HEK293T (cell line): ENCODE measurements at regions not wholly inside any gene's neighbourhood (a gene's known extent, or its start where the extent isn't known, plus 50 kb on each side); places are given as distances from the start of the nearest gene placed in this dataset.

Source experiments
- CTCF ChIA-PET: fragments of 350-600 bp; formaldehyde crosslinking; extraction: SDS; loops from one replicate; lab custom pipeline; 2021; ENCODE audit warnings: antibody characterized with exemption, inconsistent platforms; lab: Yijun Ruan, JAX
- POLR2A ChIA-PET: fragments of 350-600 bp; formaldehyde crosslinking; extraction: SDS; loops from one replicate; lab custom pipeline; 2020; ENCODE audit warnings: antibody characterized with exemption, inconsistent platforms; lab: Yijun Ruan, JAX
- DNase-seq: peaks from one replicate; pipeline ENCODE4 v3.0.0; 2012; ENCODE audit warnings: mixed read lengths; ENCODE audit errors: extremely low spot score
- ARNT ChIP-seq: fragments of 450-650 bp; IDR thresholded peaks from 2 replicates; pipeline ENCODE4 v1.6.1; 2017; ENCODE audit warnings: mild to moderate bottlenecking
- BHLHE40 ChIP-seq: fragments of 450-650 bp; IDR thresholded peaks from 2 replicates; pipeline ENCODE4 v1.6.1; 2016; ENCODE audit warnings: mild to moderate bottlenecking, moderate library complexity, borderline replicate concordance
- CTBP1 ChIP-seq: fragments of 450-650 bp; IDR thresholded peaks from 2 replicates; pipeline ENCODE4 v1.6.1; 2016; ENCODE audit warnings: borderline replicate concordance
- ELF4 ChIP-seq: fragments of 450-650 bp; IDR thresholded peaks from 2 replicates; pipeline ENCODE4 v1.6.1; 2017; ENCODE audit warnings: antibody characterized with exemption
- FOXA1 ChIP-seq: fragments of 450-650 bp; IDR thresholded peaks from 2 replicates; pipeline ENCODE4 v1.6.1; 2016; ENCODE audit warnings: mild to moderate bottlenecking
- FOXK2 ChIP-seq: fragments of 450-650 bp; IDR thresholded peaks from 2 replicates; pipeline ENCODE4 v1.6.1; 2016; ENCODE audit warnings: mild to moderate bottlenecking
- FOXM1 ChIP-seq: fragments of 450-650 bp; IDR thresholded peaks from 2 replicates; pipeline ENCODE4 v1.6.1; 2017; ENCODE audit warnings: mild to moderate bottlenecking, borderline replicate concordance
- HDGF ChIP-seq: fragments of 450-650 bp; IDR thresholded peaks from 2 replicates; pipeline ENCODE4 v1.6.1; 2017; ENCODE audit warnings: antibody characterized with exemption, borderline replicate concordance
- L3MBTL2 ChIP-seq: fragments of 450-650 bp; conservative IDR thresholded peaks from 2 replicates; pipeline ENCODE4 v1.6.1; 2016; ENCODE audit warnings: mild to moderate bottlenecking
- LEF1 ChIP-seq: fragments of 450-650 bp; IDR thresholded peaks from 2 replicates; pipeline ENCODE4 v1.6.1; 2017; ENCODE audit warnings: mild to moderate bottlenecking, borderline replicate concordance
- NFRKB ChIP-seq: fragments of 450-650 bp; IDR thresholded peaks from 2 replicates; pipeline ENCODE4 v1.6.1; 2016; ENCODE audit warnings: mild to moderate bottlenecking, moderate library complexity
- SP1 ChIP-seq: fragments of 450-650 bp; IDR thresholded peaks from 2 replicates; pipeline ENCODE4 v1.6.1; 2017
- SUZ12 ChIP-seq: fragments of 450-650 bp; IDR thresholded peaks from 2 replicates; pipeline ENCODE4 v1.6.1; 2016; ENCODE audit warnings: mild to moderate bottlenecking
- TARDBP ChIP-seq: fragments of 450-650 bp; IDR thresholded peaks from 2 replicates; pipeline ENCODE4 v1.6.1; 2016
- ZNF384 ChIP-seq: fragments of 450-650 bp; IDR thresholded peaks from 2 replicates; pipeline ENCODE4 v1.6.1; 2016
- TF ChIP-seq, protein P1 (sequence below): fragments of 450-650 bp; IDR thresholded peaks from 2 replicates; pipeline ENCODE4 v1.6.1; 2016

DNA sequence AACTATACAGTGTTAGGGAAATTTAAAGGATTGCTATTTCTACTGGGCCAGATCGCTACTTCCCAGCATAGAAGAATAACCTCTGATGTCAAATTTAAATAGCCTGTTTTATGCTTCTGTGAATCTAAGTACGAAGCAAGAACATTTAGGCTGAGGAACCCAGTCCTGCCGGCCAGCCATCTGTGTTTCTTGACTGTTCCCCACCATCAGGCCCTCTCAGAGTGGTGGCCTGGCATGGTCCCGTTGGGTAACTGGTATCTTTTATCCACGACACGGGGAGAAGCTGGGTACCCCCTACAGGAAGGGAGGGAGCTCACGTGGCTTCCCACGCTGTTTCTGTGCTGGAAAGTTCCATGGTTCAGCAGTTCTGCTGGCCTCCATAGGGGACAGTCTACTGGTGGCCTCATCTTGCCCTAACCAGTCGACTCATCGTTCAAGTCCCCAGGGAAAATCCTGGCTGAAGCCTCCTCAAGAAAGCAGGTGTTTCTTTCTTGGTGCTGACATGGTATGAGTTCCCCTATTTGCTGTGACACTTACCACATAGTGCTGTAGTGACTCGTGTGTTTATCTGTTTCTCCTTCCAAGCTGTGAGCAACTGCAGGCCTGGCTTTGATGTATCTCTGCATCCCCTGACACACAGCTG, 201.7 kb upstream of the NLRP1 start:
- no peak for TF ChIP-seq HDGF
- no peak for TF ChIP-seq ELF4
- no peak for TF ChIP-seq FOXA1
- TF ChIP-seq LEF1, result no peak
- TF ChIP-seq ZNF384, result no peak
- TF ChIP-seq, protein P1, sequence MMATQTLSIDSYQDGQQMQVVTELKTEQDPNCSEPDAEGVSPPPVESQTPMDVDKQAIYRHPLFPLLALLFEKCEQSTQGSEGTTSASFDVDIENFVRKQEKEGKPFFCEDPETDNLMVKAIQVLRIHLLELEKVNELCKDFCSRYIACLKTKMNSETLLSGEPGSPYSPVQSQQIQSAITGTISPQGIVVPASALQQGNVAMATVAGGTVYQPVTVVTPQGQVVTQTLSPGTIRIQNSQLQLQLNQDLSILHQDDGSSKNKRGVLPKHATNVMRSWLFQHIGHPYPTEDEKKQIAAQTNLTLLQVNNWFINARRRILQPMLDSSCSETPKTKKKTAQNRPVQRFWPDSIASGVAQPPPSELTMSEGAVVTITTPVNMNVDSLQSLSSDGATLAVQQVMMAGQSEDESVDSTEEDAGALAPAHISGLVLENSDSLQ, result no peak
- no peak for TF ChIP-seq ARNT
- TF ChIP-seq NFRKB, result no peak
- TF ChIP-seq BHLHE40, result no peak
- TF ChIP-seq SUZ12, result no peak
- TF ChIP-seq TARDBP, result no peak
- no peak for TF ChIP-seq L3MBTL2
- POLR2A ChIA-PET, result no interaction called here
- CTCF ChIA-PET, result interaction anchor here (0.6 kb wide), 1 partner anchor 38 kb away, joined by 3 read pairs; no protein-coding TSS in a partner anchor
- DNase-seq, result no peak

DNA sequence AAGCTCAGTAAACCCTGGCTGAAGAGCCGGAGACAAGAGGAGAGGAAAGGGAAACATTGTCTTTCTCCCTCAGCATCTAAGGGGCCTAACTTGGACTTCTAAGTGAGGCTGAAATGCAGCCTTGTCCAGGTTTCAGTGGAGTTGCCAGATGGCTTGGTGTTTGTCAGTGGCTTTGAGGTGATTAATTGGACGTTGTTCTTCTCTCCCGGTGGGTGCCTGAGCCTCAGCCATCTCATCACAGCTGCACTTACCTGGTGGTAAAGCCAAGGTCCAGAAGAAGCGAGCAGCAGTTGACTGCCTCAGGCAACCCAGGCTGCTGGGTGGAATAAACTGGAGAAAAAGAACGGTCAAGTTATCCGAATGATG, 202.2 kb upstream of the NLRP1 start:
- ChIA-PET POLR2A (no interaction called here), CTCF (interaction anchor here (0.6 kb wide), 1 partner anchor 37 kb away, joined by 3 read pairs; no protein-coding TSS in a partner anchor)
- TF ChIP-seq CTBP1 (no peak), FOXA1 (no peak), FOXM1 (no peak), SP1 (no peak), BHLHE40 (no peak), ZNF384 (no peak), NFRKB (no peak), LEF1 (no peak)
- no peak for DNase-seq

DNA sequence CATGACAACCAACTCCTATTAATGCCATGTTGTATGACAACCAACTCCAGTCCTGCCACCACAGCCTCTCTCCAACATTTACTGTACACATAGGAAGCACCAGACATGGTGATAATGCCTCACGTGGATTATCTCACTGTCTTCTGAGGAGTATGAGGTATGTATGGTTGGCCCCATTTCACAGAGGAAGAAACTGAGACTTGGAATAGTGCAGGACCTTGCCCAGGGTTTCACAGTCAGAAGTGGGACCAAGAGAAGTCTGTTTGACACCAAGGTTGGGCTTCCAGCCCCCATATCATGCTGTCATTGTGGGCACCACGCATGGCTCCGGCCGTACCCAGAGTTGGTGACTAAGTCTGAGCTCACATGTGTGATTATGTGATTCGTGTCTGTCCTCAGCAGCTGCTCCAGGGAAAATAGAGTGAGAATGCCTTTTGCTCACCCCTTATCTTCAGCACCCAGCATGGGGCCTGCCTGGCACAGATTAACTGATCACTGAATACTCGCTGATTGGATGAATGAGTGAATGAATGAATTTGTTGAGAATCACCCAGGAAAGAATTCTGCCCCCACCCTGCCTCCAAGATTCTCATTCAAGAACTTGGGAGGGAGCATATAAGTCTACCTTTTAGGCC, 204.1 kb upstream of the NLRP1 start:
- CTCF ChIA-PET, result no interaction called here
- no peak for DNase-seq
- POLR2A ChIA-PET, result no interaction called here
- TF ChIP-seq SUZ12, result no peak
- no peak for TF ChIP-seq FOXA1
- TF ChIP-seq, protein P1, result no peak
- TF ChIP-seq TARDBP, result no peak
- TF ChIP-seq NFRKB, result no peak

DNA sequence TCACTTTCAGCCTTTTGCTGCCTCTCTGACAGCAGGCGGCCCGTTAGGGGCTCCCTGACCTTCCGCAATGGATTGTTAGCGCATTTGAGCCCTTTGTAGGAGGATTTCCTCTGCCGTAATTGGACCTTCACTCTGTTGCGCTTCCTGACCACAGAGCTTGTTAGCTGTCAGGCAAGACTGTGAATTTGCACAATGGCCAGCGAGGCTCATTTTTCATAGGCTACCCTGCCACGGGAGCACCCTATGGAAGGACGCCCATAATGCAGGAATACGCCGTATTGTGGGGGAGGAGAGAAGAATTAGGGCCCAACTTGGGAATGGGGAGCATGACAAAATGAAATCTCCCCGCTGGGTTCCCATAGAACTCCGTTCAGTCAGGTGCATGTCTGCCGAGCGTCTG, 205.2 kb upstream of the NLRP1 start:
- TF ChIP-seq, protein P1, result no peak
- TF ChIP-seq FOXK2 (no peak), ARNT (no peak), NFRKB (no peak), LEF1 (no peak), ZNF384 (no peak), CTBP1 (no peak), HDGF (no peak), ELF4 (no peak), SP1 (no peak), SUZ12 (no peak), BHLHE40 (no peak), FOXA1 (no peak), TARDBP (no peak), L3MBTL2 (no peak), FOXM1 (no peak)
- ChIA-PET CTCF (no interaction called here), POLR2A (no interaction called here)

DNA sequence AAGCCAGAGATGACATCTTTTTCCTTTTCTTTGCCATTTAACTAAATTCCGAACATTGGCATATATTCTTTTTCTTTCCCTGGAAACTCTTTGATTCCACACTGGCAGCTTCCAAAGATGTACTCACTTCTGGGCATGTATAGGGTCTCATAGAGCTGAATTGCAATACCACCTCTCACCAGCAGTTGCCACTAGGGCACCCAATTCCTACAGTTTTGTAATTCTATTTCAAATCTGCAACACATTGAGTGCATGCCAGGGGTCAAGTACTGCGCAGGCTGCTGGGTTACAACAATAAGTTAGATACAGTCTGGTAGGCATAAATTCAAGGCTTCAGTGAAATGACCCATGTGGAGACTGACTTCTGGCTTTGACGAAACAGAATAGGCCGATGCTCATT, 208.8 kb upstream of the NLRP1 start:
- TF ChIP-seq ZNF384 (no peak), NFRKB (no peak), FOXM1 (no peak), TARDBP (no peak), SUZ12 (no peak), SP1 (no peak), LEF1 (no peak), ARNT (no peak), BHLHE40 (no peak), L3MBTL2 (no peak), HDGF (no peak), FOXK2 (no peak), FOXA1 (no peak), ELF4 (no peak), CTBP1 (no peak)
- TF ChIP-seq, protein P1, result no peak
- POLR2A ChIA-PET, result no interaction called here
- CTCF ChIA-PET, result interaction anchor here (0.6 kb wide), 2 partner anchors 9 to 620 kb away, joined by 3 to 5 read pairs; no protein-coding TSS in a partner anchor
- no peak for DNase-seq

More for the DNA sequence above, 205.2 kb upstream of the NLRP1 start:
- DNase-seq, result no peak
